ENCODE measurements at regions not wholly inside any gene's neighbourhood (a gene's known extent, or its start where the extent isn't known, plus 50 kb on each side); places are given as distances from the start of the nearest gene placed in this dataset.

DNA sequence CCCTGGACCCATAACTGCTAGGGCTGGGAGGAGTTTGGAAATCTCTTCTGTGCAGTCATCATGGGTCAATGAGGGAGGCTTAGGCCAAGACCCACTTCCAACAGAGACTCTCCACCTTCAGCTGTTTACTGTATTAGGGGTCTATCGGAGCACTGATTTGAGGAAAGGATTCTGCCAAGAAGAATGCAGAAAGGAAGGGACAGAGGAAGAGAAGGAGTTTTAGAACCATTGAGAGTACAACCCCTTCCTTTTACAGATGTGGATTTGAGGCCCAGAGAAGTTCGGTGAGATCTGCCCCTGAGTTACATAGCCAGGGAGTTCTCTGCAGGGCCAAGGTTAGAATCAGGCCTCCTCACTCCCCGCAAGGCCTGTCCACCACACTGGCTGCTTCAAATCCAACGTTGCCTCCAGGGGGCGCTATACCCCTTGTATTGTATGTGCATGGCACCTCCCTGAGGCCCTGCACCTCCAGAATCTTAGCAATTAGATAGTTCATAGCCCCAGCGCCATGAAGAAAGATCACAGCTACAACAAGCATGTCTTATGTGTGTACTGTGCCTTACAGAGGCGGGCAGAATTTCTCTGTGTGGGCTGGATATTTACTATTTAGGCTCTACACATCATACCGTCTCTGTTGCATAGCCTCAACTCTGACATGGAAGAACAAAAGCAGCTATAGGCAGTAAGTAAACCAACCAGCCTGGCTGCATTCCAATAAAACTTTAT, 246.8 kb downstream of the SKIDA1 start:
- DNase-seq (ENCODE audit: low read depth): peak; percentile 56
- H3K4me3 ChIP-seq (ENCODE audit: low read depth, low read length): no peak overlapping the region
- TF ChIP-seq, protein P1, sequence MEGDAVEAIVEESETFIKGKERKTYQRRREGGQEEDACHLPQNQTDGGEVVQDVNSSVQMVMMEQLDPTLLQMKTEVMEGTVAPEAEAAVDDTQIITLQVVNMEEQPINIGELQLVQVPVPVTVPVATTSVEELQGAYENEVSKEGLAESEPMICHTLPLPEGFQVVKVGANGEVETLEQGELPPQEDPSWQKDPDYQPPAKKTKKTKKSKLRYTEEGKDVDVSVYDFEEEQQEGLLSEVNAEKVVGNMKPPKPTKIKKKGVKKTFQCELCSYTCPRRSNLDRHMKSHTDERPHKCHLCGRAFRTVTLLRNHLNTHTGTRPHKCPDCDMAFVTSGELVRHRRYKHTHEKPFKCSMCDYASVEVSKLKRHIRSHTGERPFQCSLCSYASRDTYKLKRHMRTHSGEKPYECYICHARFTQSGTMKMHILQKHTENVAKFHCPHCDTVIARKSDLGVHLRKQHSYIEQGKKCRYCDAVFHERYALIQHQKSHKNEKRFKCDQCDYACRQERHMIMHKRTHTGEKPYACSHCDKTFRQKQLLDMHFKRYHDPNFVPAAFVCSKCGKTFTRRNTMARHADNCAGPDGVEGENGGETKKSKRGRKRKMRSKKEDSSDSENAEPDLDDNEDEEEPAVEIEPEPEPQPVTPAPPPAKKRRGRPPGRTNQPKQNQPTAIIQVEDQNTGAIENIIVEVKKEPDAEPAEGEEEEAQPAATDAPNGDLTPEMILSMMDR (IDR thresholded peaks at IDR 0.05; ENCODE audit: control insufficient read depth, extremely low read depth, insufficient read depth): peak; percentile 80

DNA sequence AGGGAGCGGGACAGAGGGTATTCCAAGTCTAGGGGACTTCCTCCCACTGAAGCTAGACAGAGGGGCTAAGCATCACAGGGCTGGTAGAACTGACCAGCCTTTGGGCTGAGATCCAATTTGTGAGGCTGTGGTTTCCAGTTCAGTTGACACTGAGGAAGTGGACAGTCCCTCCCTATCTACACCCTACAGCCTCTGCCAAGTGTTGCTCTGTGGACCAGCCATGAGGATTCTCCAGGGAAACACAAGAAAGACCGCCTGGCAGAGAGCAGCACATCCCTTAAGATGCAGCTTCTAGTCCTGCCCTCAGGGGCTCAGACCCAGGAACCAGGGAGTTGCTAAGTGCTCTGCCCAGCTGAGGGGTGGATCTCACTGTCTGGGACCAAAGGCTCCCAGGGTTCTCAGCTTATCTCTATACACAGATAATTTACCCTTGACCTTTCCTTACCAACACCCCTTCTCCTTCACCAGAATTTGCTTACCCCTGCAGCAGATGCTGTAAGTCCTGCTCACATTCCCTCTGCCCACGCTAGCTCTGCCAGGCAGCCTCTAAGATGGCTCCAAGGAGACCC, 252.0 kb downstream of the SKIDA1 start:
- no peak overlapping the region for H3K4me3 ChIP-seq (ENCODE audit: low read depth, low read length)
- DNase-seq (ENCODE audit: low read depth): no peak
- TF ChIP-seq, protein P1 (IDR thresholded peaks at IDR 0.05; ENCODE audit: control insufficient read depth, extremely low read depth, insufficient read depth): no peak

DNA sequence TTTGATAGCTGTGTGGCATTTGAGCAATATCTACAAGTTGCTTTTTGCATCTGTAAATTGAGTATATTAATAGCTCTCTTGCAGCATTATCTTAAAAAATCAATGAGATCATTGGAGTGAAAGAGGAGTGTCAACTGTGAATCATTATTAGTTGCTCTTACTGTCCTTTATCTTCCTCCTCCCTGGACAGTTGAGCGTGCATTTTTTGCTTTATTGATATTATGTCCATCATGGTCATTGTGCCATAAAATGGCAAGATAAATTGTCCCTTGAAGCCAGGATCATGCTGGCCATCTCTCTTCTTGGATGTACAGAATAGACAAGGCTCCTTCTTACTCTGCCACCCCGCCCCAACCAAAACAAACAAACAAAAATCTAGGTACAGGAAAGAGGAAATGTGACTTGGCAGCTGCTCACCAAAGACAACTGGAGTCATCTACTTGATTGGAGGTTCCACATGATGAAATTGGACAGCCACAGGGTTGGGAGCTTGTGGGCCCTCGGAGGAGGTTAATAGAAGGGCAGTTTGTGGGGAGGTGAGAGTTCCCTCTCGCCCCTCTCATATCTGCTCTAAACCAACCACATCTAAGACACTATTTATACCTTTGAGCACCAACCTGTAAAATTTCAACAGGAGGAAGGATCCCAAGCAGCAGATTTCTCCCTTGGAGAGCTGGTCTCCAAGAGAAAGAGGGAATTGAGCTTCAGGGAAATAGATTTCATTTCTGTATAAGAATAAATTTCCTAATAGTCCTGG, 252.7 kb downstream of the SKIDA1 start:
- DNase-seq (ENCODE audit: low read depth): no peak
- TF ChIP-seq, protein P1 (IDR thresholded peaks at IDR 0.05; ENCODE audit: control insufficient read depth, extremely low read depth, insufficient read depth): no peak
- no peak overlapping the region for H3K4me3 ChIP-seq (ENCODE audit: low read depth, low read length)

DNA sequence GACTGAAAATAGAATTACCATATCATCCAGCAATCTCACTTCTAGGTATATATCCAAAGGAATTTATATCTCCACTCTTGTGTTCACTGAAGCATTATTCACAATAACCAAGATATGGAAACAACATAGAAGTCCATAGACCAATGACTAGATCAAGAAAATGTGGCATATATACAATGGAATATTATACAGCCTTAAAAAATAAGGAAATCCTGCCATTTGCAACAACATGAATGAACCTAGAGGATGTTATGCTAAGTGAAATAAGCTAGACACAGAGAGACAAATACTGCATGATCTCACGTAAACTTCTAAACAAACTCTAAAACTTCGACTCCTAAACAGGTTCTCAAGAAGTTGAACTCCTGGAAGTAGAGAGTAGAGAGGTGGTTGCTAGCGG, 254.5 kb downstream of the SKIDA1 start:
- no peak overlapping the region for H3K4me3 ChIP-seq (ENCODE audit: low read depth, low read length)
- TF ChIP-seq, protein P1 (IDR thresholded peaks at IDR 0.05; ENCODE audit: control insufficient read depth, extremely low read depth, insufficient read depth): no peak
- no peak for DNase-seq (ENCODE audit: low read depth)

DNA sequence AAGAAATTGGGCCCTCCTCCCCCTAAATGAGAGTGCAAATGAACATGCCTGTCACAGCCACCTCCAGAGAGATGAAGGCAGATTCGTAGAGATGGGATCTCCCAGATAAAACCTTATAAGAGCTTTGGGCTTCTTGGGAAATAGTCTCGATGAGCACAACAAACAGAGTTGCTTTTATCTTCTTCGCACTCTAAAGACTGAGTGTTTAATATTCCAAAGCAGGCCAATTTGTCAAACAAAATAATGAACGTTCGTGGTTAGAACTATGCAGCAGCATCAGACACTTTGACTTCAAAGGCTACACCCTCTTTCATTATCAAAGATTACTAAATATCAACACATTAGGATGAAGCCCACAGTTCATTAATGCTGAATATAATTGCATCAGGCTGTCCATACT, 256.2 kb downstream of the SKIDA1 start:
- no peak overlapping the region for H3K4me3 ChIP-seq (ENCODE audit: low read depth, low read length)
- no peak for DNase-seq (ENCODE audit: low read depth)
- TF ChIP-seq, protein P1 (IDR thresholded peaks at IDR 0.05; ENCODE audit: control insufficient read depth, extremely low read depth, insufficient read depth): no peak

DNA sequence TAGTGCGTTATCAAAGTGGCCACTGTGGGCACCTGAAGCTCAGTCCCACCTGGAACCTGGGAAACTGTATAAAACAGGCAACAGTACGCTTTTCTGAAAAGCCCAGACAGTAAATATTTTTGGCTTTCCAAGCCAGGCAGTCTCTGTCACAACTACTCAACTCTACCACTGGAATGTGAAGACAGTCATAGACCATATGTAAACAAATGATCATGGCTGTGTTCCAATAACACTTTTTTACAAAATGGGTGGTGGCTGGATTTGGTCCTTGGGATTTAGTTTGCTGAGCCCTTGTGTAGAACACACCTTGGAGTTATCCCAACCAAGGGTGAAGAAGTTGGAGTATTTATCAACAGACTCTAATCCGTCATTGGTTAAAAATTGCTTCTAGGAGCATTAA, 259.9 kb downstream of the SKIDA1 start:
- TF ChIP-seq, protein P1 (IDR thresholded peaks at IDR 0.05; ENCODE audit: control insufficient read depth, extremely low read depth, insufficient read depth): no peak
- H3K4me3 ChIP-seq (ENCODE audit: low read depth, low read length): no peak overlapping the region
- DNase-seq (ENCODE audit: low read depth): no peak
